Activated naive CD8-positive, alpha-beta T cell treated with anti-CD3 and anti-CD28 coated beads, Interleukin-2, amount 50 U/mL, for 16 hours (primary cell): ENCODE measurements at regions not wholly inside any gene's neighbourhood (a gene's known extent, or its start where the extent isn't known, plus 50 kb on each side); places are given as distances from the start of the nearest gene placed in this dataset.

Source experiments
- DNase-seq: peaks from one replicate; pipeline ENCODE4 v3.0.0-alpha.2; 2020; ENCODE audit warnings: low read depth, low spot score

- DNase-seq: no peak
Measured at GRCh38 chr5:38207343-38207742, 51.0 kb upstream of the EGFLAM start.

GRCh38 chr5:38202741-38203140, 55.6 kb upstream of the EGFLAM start:
- no peak for DNase-seq

GRCh38 chr5:38200872-38201557, 57.3 kb upstream of the EGFLAM start:
- no peak for DNase-seq

- DNase-seq: no peak
Measured at GRCh38 chr5:38197118-38197517, 61.2 kb upstream of the EGFLAM start.

- DNase-seq: peak; percentile 6
Measured at GRCh38 chr5:38193015-38193581, 65.3 kb upstream of the EGFLAM start.

GRCh38 chr5:38191693-38192092, 66.7 kb upstream of the EGFLAM start:
- no peak for DNase-seq

GRCh38 chr5:38190111-38190510, 68.2 kb upstream of the EGFLAM start:
- DNase-seq: no peak

GRCh38 chr5:38189081-38189504, 69.3 kb upstream of the EGFLAM start:
- no peak for DNase-seq

GRCh38 chr5:38188591-38188990, 69.8 kb upstream of the EGFLAM start:
- no peak for DNase-seq

- no peak for DNase-seq
Measured at GRCh38 chr5:38187532-38187931, 70.8 kb upstream of the EGFLAM start.

- DNase-seq: no peak
Measured at GRCh38 chr5:38184627-38185026, 73.7 kb upstream of the EGFLAM start.

GRCh38 chr5:38182991-38183390, 75.4 kb upstream of the EGFLAM start:
- no peak for DNase-seq

- no peak for DNase-seq
Measured at GRCh38 chr5:38168029-38168428, 90.3 kb upstream of the EGFLAM start.

- no peak for DNase-seq
Measured at GRCh38 chr5:38167562-38167996, 90.8 kb upstream of the EGFLAM start.

GRCh38 chr5:38166832-38167231, 91.5 kb upstream of the EGFLAM start:
- DNase-seq: no peak

- DNase-seq: no peak
Measured at GRCh38 chr5:38165435-38165834, 92.9 kb upstream of the EGFLAM start.

- DNase-seq: no peak
Measured at GRCh38 chr5:38164776-38165399, 93.5 kb upstream of the EGFLAM start.

GRCh38 chr5:38163636-38164237, 94.6 kb upstream of the EGFLAM start:
- no peak for DNase-seq

GRCh38 chr5:38162625-38163024, 95.7 kb upstream of the EGFLAM start:
- no peak for DNase-seq

- DNase-seq: no peak
Measured at GRCh38 chr5:38157024-38157423, 101.3 kb upstream of the EGFLAM start.

GRCh38 chr5:38154615-38155204, 103.6 kb upstream of the EGFLAM start:
- no peak for DNase-seq

GRCh38 chr5:38151878-38152277, 106.5 kb upstream of the EGFLAM start:
- no peak for DNase-seq
